NCI-H1436 (cell line): ENCODE measurements at regions not wholly inside any gene's neighbourhood (a gene's known extent, or its start where the extent isn't known, plus 50 kb on each side); places are given as distances from the start of the nearest gene placed in this dataset.

Experiments
- DNase-seq: peaks from one replicate; lab custom pipeline; 2025; lab: John Stamatoyannopoulos, UW

- DNase-seq = no peak
These were observed 344.4 kb downstream of the CTTN start for GRCh38 chr11:70742553-70743291.

GRCh38 chr11:70743329-70743728 is 345.0 kb downstream of the CTTN start:
- DNase-seq = no peak

GRCh38 chr11:70743941-70744351 is 345.6 kb downstream of the CTTN start:
- no peak for DNase-seq

GRCh38 chr11:70744396-70745185 is 346.3 kb downstream of the CTTN start:
- DNase-seq = no peak

GRCh38 chr11:70745451-70745850 is 347.1 kb downstream of the CTTN start:
- DNase-seq = no peak

- no peak for DNase-seq
These were observed 347.6 kb downstream of the CTTN start for GRCh38 chr11:70745941-70746340.

GRCh38 chr11:70746351-70746750 is 348.0 kb downstream of the CTTN start:
- no peak for DNase-seq

GRCh38 chr11:70747285-70747684 is 349.0 kb downstream of the CTTN start:
- DNase-seq = no peak

GRCh38 chr11:70747921-70748320 is 349.6 kb downstream of the CTTN start:
- DNase-seq = no peak

- no peak for DNase-seq
These were observed 352.9 kb downstream of the CTTN start for GRCh38 chr11:70751142-70751734.

GRCh38 chr11:70755410-70756158 is 357.3 kb downstream of the CTTN start:
- peak; percentile 30 for DNase-seq

GRCh38 chr11:70756341-70756740 is 358.0 kb downstream of the CTTN start:
- no peak for DNase-seq

- no peak for DNase-seq
These were observed 358.4 kb downstream of the CTTN start for GRCh38 chr11:70756756-70757155.

- DNase-seq = no peak
These were observed 358.9 kb downstream of the CTTN start for GRCh38 chr11:70757241-70757640.

- DNase-seq = no peak
These were observed 359.9 kb downstream of the CTTN start for GRCh38 chr11:70758206-70758605.

GRCh38 chr11:70759846-70760245 is 361.5 kb downstream of the CTTN start:
- DNase-seq = no peak

GRCh38 chr11:70760416-70761020 is 362.2 kb downstream of the CTTN start:
- DNase-seq = no peak

GRCh38 chr11:70761094-70761907 is 363.0 kb downstream of the CTTN start:
- DNase-seq = no peak

- no peak for DNase-seq
These were observed 363.6 kb downstream of the CTTN start for GRCh38 chr11:70761908-70762337.

GRCh38 chr11:70762810-70763209 is 364.5 kb downstream of the CTTN start:
- no peak for DNase-seq

- DNase-seq = no peak
These were observed 365.3 kb downstream of the CTTN start for GRCh38 chr11:70763606-70764005.
